Right lobe of liver (tissue), 6 donors: ENCODE measurements at regions not wholly inside any gene's neighbourhood (a gene's known extent, or its start where the extent isn't known, plus 50 kb on each side); places are given as distances from the start of the nearest gene placed in this dataset.
A peak's percentile ranks its signal among the peaks of the same experiment; 100 is the strongest.

Experiments
- ATAC-seq, 4 donors: fragments of 200-7000 bp; cut with Tn5 transposase; one replicate each; pipeline ENCODE4 v1.9.1; 2020; ENCODE audit warnings: mild to moderate bottlenecking in 4 of 4, moderate library complexity in 4 of 4
- DNase-seq, 3 donors: peaks; one replicate each; pipeline ENCODE4 v3.0.0-alpha.2; 2020
- H3K27ac ChIP-seq, 3 donors: fragments of 200-600 bp; one replicate each; pipeline ENCODE4 v1.8.0; 2022
- H3K27me3 ChIP-seq, 2 donors: fragments of 200-600 bp; one replicate each; pipeline ENCODE4 v1.8.0; 2022
- H3K36me3 ChIP-seq, 4 donors: fragments of 200-600 bp; sonication (generic) in 1 of 4; one replicate each; pipeline versions ENCODE4 v1.5.1 to v1.8.0; 2017 to 2022; ENCODE audit warnings: control low read depth in 1 of 4
- H3K4me1 ChIP-seq, 4 donors: fragments of 200-600 bp; sonication (generic) in 1 of 4; one replicate each; pipeline versions ENCODE4 v1.5.1 to v1.8.0; 2017 to 2022; ENCODE audit warnings: control low read depth in 1 of 4
- H3K4me3 ChIP-seq, 3 donors: fragments of 200-600 bp; one replicate each; pipeline ENCODE4 v1.8.0; 2022
- H3K9me3 ChIP-seq, 4 donors: fragments of 200-600 bp; sonication (generic) in 1 of 4; one replicate each; pipeline versions ENCODE4 v1.5.1 to v1.8.0; 2017 to 2022; ENCODE audit warnings: control low read depth in 1 of 4
- CTCF ChIP-seq, 4 donors: fragments of 200-600 bp in 3 of 4; fragments of 450-650 bp in 1 of 4; IDR thresholded peaks; one replicate each; pipeline versions ENCODE4 v1.5.1 to v1.8.0; 2016 to 2022; ENCODE audit warnings: antibody characterized with exemption in 4 of 4, mild to moderate bottlenecking in 2 of 4
- POLR2A ChIP-seq: fragments of 450-650 bp; IDR thresholded peaks from one replicate; pipeline ENCODE4 v1.6.1; 2017; ENCODE audit warnings: antibody characterized with exemption, mild to moderate bottlenecking
- WGBS: methylation state at CpG from one replicate; pipeline ENCODE4 v1.1.6; 2018; ENCODE audit warnings: low coverage, low lambda C conversion rate; ENCODE audit not compliant: insufficient coverage; ENCODE audit errors: missing lambda C conversion rate; 5-methylcytosine and 5-hydroxymethylcytosine counted together
- intact Hi-C, 2 donors: fragments of 100-400 bp; cut with DNase I; formaldehyde crosslinking; loops; one replicate each; pipeline versions ENCODE4 v1.11.2 to v1.14.1; 2022
- donor health status: DM: no; HTN: yes; CAD: no.
- donor health status: DM: no; HTN: no; CAD: no.
- donor health status: DM: no; HTN: no; CAD: no.
- donor health status: DM: no; HTN: yes; CAD: no.
- donor health status: DM: no; HTN: yes; CAD: no.

DNA sequence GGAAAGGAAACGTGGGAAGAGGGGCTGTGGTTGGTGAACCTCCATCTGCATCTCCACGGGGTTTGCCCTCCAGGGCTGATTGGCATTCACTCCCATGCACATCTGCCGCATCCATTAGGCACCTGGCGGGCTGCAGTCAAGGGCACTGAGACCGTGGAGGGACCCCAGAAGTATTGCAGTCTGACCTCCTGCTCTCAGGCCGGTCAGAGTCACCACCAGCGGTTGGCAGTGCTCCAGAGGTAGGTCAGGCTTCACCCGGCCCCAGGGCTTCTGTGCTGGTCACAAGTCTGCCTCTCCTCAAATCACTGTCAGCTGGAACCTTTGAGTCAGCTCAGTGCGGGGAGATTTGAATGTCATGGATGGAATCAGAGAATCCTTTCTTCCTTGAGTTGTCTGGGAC, 132.3 kb downstream of the PAPOLA start:
- TF ChIP-seq CTCF (IDR thresholded peaks at IDR 0.05) (no peak), POLR2A (no peak)
- no CpG with 5 or more reads among the region's 9 CpGs for WGBS
- no peak overlapping the region for H3K27ac ChIP-seq
- no peak overlapping the region for H3K4me3 ChIP-seq
- H3K36me3 ChIP-seq: no peaks in the 10 kb centered on the region
- DNase-seq (peak in 1 of 3 donors; percentile 37), ATAC-seq (no peak)
- H3K4me1 ChIP-seq: no peaks in the 10 kb centered on the region
- no peaks in the 10 kb centered on the region for H3K9me3 ChIP-seq
- H3K27me3 ChIP-seq: no peaks in the 10 kb centered on the region
- intact Hi-C loops: no loop called here

- H3K27ac ChIP-seq: no peak overlapping the region
- TF ChIP-seq CTCF (IDR thresholded peaks at IDR 0.05) (no peak), POLR2A (no peak)
- intact Hi-C loops: no loop called here
- DNase-seq: no peak
- H3K4me1 ChIP-seq: no peaks in the 10 kb centered on the region
- no peaks in the 10 kb centered on the region for H3K9me3 ChIP-seq
- H3K36me3 ChIP-seq: no peaks in the 10 kb centered on the region
- H3K4me3 ChIP-seq: no peak overlapping the region
- no peaks in the 10 kb centered on the region for H3K27me3 ChIP-seq
- WGBS: 54% methylated on average over 3 of the region's 5 CpGs
- ATAC-seq: no peak
These were observed 132.7 kb downstream of the PAPOLA start for GRCh38 chr14:96634896-96635295.

DNA sequence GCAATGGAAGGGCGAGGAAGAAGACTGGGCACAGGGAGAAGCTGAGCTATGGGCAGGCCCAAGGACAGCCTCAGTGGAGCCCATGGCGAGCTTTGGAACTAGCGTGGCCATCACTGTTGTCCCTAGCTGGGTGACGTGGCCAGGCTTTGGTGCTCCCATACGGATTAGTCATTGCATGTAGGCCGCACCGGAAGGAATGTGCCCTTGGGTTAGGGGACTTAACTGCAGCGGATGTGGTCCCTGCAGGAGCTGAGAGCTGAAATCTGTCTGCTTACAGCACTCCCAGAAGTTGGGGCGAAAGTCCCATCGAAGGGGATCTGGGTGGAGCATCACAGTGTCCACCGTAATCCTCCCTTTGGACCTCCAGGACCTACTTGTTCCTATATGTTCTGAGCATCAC, 133.7 kb downstream of the PAPOLA start:
- no peaks in the 10 kb centered on the region for H3K4me1 ChIP-seq
- no peaks in the 10 kb centered on the region for H3K9me3 ChIP-seq
- DNase-seq: no peak
- no peaks in the 10 kb centered on the region for H3K27me3 ChIP-seq
- 50% methylated on average over 2 of the region's 11 CpGs for WGBS
- H3K27ac ChIP-seq: no peak overlapping the region
- ATAC-seq: no peak
- H3K4me3 ChIP-seq: no peak overlapping the region
- no peaks in the 10 kb centered on the region for H3K36me3 ChIP-seq
- TF ChIP-seq CTCF (IDR thresholded peaks at IDR 0.05) (no peak), POLR2A (no peak)
- intact Hi-C loops: no loop called here

- no peak overlapping the region for H3K4me3 ChIP-seq
- TF ChIP-seq POLR2A: no peak
- TF ChIP-seq CTCF (IDR thresholded peaks at IDR 0.05): no peak
- H3K27ac ChIP-seq: no peak overlapping the region
- no peaks in the 10 kb centered on the region for H3K27me3 ChIP-seq
- peak in 1 of 3 donors; percentile 13 for DNase-seq
- intact Hi-C loops: no loop called here
- no peaks in the 10 kb centered on the region for H3K36me3 ChIP-seq
- 60% methylated on average over 1 of the region's 5 CpGs for WGBS
- H3K4me1 ChIP-seq: no peaks in the 10 kb centered on the region
- no peak for ATAC-seq
- H3K9me3 ChIP-seq: no peaks in the 10 kb centered on the region
These were observed 135.3 kb downstream of the PAPOLA start for GRCh38 chr14:96637521-96637920.
